CD4-positive, alpha-beta memory T cell (primary cell): ENCODE measurements at regions not wholly inside any gene's neighbourhood (a gene's known extent, or its start where the extent isn't known, plus 50 kb on each side); places are given as distances from the start of the nearest gene placed in this dataset.

ENCODE experiments used
- CTCF ChIA-PET: fragments of 350-600 bp; sonication (Branson Sonifier 250); formaldehyde crosslinking; loops from one replicate; lab custom pipeline; 2021; ENCODE audit warnings: inconsistent platforms; ENCODE audit not compliant: partially characterized antibody; lab: Charles Lee
- POLR2A ChIA-PET: fragments of 350-600 bp; sonication (Branson Sonifier 250); formaldehyde crosslinking; loops from one replicate; lab custom pipeline; 2021; ENCODE audit not compliant: partially characterized antibody; lab: Charles Lee
- DNase-seq, 5 donors: peaks; one replicate each; pipeline versions ENCODE4 v3.0.0 to v3.0.0-alpha.2; 2020 to 2022; ENCODE audit warnings: mixed read lengths in 1 of 5
- H3K27ac ChIP-seq: one replicate; pipeline ENCODE4 v1.7.0; 2013; ENCODE audit warnings: low read depth, low read length
- H3K27me3 ChIP-seq: 2 replicates; pipeline ENCODE4 v1.7.0; 2013; ENCODE audit warnings: mild to moderate bottlenecking, low read length, moderate library complexity; ENCODE audit not compliant: insufficient read depth
- H3K36me3 ChIP-seq: 2 replicates; pipeline ENCODE4 v1.7.0; 2013; ENCODE audit warnings: mild to moderate bottlenecking, low read length, moderate library complexity; ENCODE audit not compliant: insufficient read depth
- H3K4me1 ChIP-seq: 2 replicates; pipeline ENCODE4 v1.7.0; 2013; ENCODE audit warnings: mild to moderate bottlenecking, low read length, moderate library complexity; ENCODE audit not compliant: insufficient read depth
- H3K4me3 ChIP-seq, 2 donors: one replicate each; pipeline ENCODE4 v1.7.0; 2013; ENCODE audit warnings: low read length in 2 of 2, mild to moderate bottlenecking in 1 of 2
- H3K9me3 ChIP-seq, 2 donors: one replicate each; pipeline ENCODE4 v1.7.0; 2013; ENCODE audit warnings: low read length in 2 of 2, control low read depth in 1 of 2; ENCODE audit not compliant: control insufficient read depth in 1 of 2
- H3K27ac Mint-ChIP-seq, 7 donors: one replicate each; pipeline ENCODE4 v1.8.0; 2020 to 2021; ENCODE audit warnings: mixed read lengths in 7 of 7, mild to moderate bottlenecking in 6 of 7, inconsistent platforms in 3 of 7, moderate library complexity in 3 of 7
- H3K27me3 Mint-ChIP-seq, 2 donors: one replicate each; pipeline ENCODE4 v1.8.0; 2020 to 2021; ENCODE audit warnings: mixed read lengths in 2 of 2
- H3K36me3 Mint-ChIP-seq, 2 donors: one replicate each; pipeline ENCODE4 v1.8.0; 2020 to 2021; ENCODE audit warnings: mixed read lengths in 2 of 2, inconsistent platforms in 1 of 2, mild to moderate bottlenecking in 1 of 2
- H3K4me1 Mint-ChIP-seq, 4 donors: one replicate each; pipeline ENCODE4 v1.8.0; 2020 to 2021; ENCODE audit warnings: mixed read lengths in 4 of 4, mild to moderate bottlenecking in 1 of 4
- H3K4me3 Mint-ChIP-seq, 8 donors: one replicate each; pipeline ENCODE4 v1.8.0; 2020 to 2021; ENCODE audit warnings: mixed read lengths in 8 of 8, mild to moderate bottlenecking in 7 of 8, moderate library complexity in 6 of 8, inconsistent platforms in 3 of 8
- H3K9me3 Mint-ChIP-seq, 8 donors: one replicate each; pipeline ENCODE4 v1.8.0; 2020 to 2021; ENCODE audit warnings: mixed read lengths in 8 of 8, mild to moderate bottlenecking in 5 of 8, inconsistent platforms in 3 of 8, moderate library complexity in 1 of 8
- intact Hi-C: fragments of 100-400 bp; cut with micrococcal nuclease; formaldehyde crosslinking; loops from one replicate; pipeline ENCODE4 v1.15.1; 2023

GRCh38 chr1:96049759-96050409, 671.7 kb upstream of the PTBP2 start:
- no peak overlapping the region for H3K27ac ChIP-seq
- H3K4me3 ChIP-seq, result no peak overlapping the region
- ChIA-PET POLR2A (no interaction called here), CTCF (no interaction called here)
- no peaks in the 10 kb centered on the region for H3K27me3 ChIP-seq
- intact Hi-C loops, result no loop called here
- Mint-ChIP-seq H3K4me3 (no peak overlapping the region), H3K4me1 (no peaks in the 10 kb centered on the region), H3K36me3 (no peaks in the 10 kb centered on the region), H3K9me3 (peaks cover 0 to 17% (median 6%) of the 10 kb centered on the region in 8 donors), H3K27ac (no peak overlapping the region), H3K27me3 (no peaks in the 10 kb centered on the region)
- H3K4me1 ChIP-seq, result no peaks in the 10 kb centered on the region
- H3K9me3 ChIP-seq, result no peaks in the 10 kb centered on the region
- DNase-seq, result no peak
- H3K36me3 ChIP-seq, result no peaks in the 10 kb centered on the region

GRCh38 chr1:96059276-96059675, 662.3 kb upstream of the PTBP2 start:
- no peaks in the 10 kb centered on the region for H3K4me1 Mint-ChIP-seq
- H3K4me3 Mint-ChIP-seq, result no peak overlapping the region

GRCh38 chr1:96059736-96060135, 661.8 kb upstream of the PTBP2 start:
- Histone ChIP-seq H3K27me3 (no peaks in the 10 kb centered on the region), H3K4me1 (no peaks in the 10 kb centered on the region), H3K27ac (no peak overlapping the region), H3K9me3 (no peaks in the 10 kb centered on the region), H3K36me3 (no peaks in the 10 kb centered on the region), H3K4me3 (no peak overlapping the region)
- no peak overlapping the region for H3K27ac Mint-ChIP-seq
- no peaks in the 10 kb centered on the region for H3K27me3 Mint-ChIP-seq
- DNase-seq, result no peak
- intact Hi-C loops, result no loop called here
- peaks cover 0 to 1% of the 10 kb centered on the region in 2 donors for H3K36me3 Mint-ChIP-seq
- ChIA-PET POLR2A (no interaction called here), CTCF (no interaction called here)
- peaks cover 0 to 9% (median 6%) of the 10 kb centered on the region in 8 donors for H3K9me3 Mint-ChIP-seq
- no peaks in the 10 kb centered on the region for H3K4me1 Mint-ChIP-seq
- H3K4me3 Mint-ChIP-seq, result no peak overlapping the region

More at GRCh38 chr1:96059276-96059675, 662.3 kb upstream of the PTBP2 start:
- ChIA-PET POLR2A (no interaction called here), CTCF (no interaction called here)
- intact Hi-C loops, result no loop called here
- Mint-ChIP-seq H3K36me3 (peaks cover 0 to 1% of the 10 kb centered on the region in 2 donors), H3K27ac (no peak overlapping the region), H3K27me3 (no peaks in the 10 kb centered on the region), H3K9me3 (peaks cover 0 to 12% (median 7%) of the 10 kb centered on the region in 8 donors)
- no peak overlapping the region for H3K4me3 ChIP-seq
- H3K9me3 ChIP-seq, result no peaks in the 10 kb centered on the region
- no peak for DNase-seq
- H3K27ac ChIP-seq, result no peak overlapping the region
- no peaks in the 10 kb centered on the region for H3K4me1 ChIP-seq
- no peaks in the 10 kb centered on the region for H3K36me3 ChIP-seq
- no peaks in the 10 kb centered on the region for H3K27me3 ChIP-seq

GRCh38 chr1:96060621-96061020, 661.0 kb upstream of the PTBP2 start:
- Histone ChIP-seq H3K4me1 (no peaks in the 10 kb centered on the region), H3K9me3 (no peaks in the 10 kb centered on the region), H3K4me3 (no peak overlapping the region), H3K27ac (no peak overlapping the region), H3K36me3 (no peaks in the 10 kb centered on the region), H3K27me3 (no peaks in the 10 kb centered on the region)
- Mint-ChIP-seq H3K27me3 (no peaks in the 10 kb centered on the region), H3K9me3 (peaks cover 0 to 9% (median 5%) of the 10 kb centered on the region in 8 donors), H3K36me3 (peaks cover 0 to 1% of the 10 kb centered on the region in 2 donors), H3K4me1 (no peaks in the 10 kb centered on the region), H3K27ac (no peak overlapping the region), H3K4me3 (no peak overlapping the region)
- DNase-seq, result no peak
- CTCF ChIA-PET, result no interaction called here
- intact Hi-C loops, result no loop called here
- POLR2A ChIA-PET, result no interaction called here

- Mint-ChIP-seq H3K27me3 (no peaks in the 10 kb centered on the region), H3K27ac (no peak overlapping the region), H3K36me3 (no peaks in the 10 kb centered on the region), H3K4me3 (no peak overlapping the region), H3K4me1 (no peaks in the 10 kb centered on the region), H3K9me3 (peaks cover 0 to 8% (median 3%) of the 10 kb centered on the region in 8 donors)
- H3K27me3 ChIP-seq, result no peaks in the 10 kb centered on the region
- intact Hi-C loops, result no loop called here
- H3K36me3 ChIP-seq, result no peaks in the 10 kb centered on the region
- DNase-seq, result no peak
- H3K4me3 ChIP-seq, result no peak overlapping the region
- no peaks in the 10 kb centered on the region for H3K9me3 ChIP-seq
- ChIA-PET CTCF (no interaction called here), POLR2A (no interaction called here)
- no peak overlapping the region for H3K27ac ChIP-seq
- no peaks in the 10 kb centered on the region for H3K4me1 ChIP-seq
Measured at GRCh38 chr1:96072021-96072420, 649.6 kb upstream of the PTBP2 start.

GRCh38 chr1:96073100-96073499, 648.5 kb upstream of the PTBP2 start:
- no peaks in the 10 kb centered on the region for H3K4me1 Mint-ChIP-seq
- no peaks in the 10 kb centered on the region for H3K27me3 Mint-ChIP-seq
- no peaks in the 10 kb centered on the region for H3K36me3 Mint-ChIP-seq
- H3K4me3 ChIP-seq, result no peak overlapping the region
- H3K27me3 ChIP-seq, result no peaks in the 10 kb centered on the region
- intact Hi-C loops, result no loop called here
- H3K4me1 ChIP-seq, result no peaks in the 10 kb centered on the region
- H3K4me3 Mint-ChIP-seq, result no peak overlapping the region
- no peaks in the 10 kb centered on the region for H3K9me3 ChIP-seq
- ChIA-PET POLR2A (no interaction called here), CTCF (no interaction called here)
- peaks cover 0 to 8% (median 3%) of the 10 kb centered on the region in 8 donors for H3K9me3 Mint-ChIP-seq
- no peak overlapping the region for H3K27ac Mint-ChIP-seq
- no peaks in the 10 kb centered on the region for H3K36me3 ChIP-seq
- no peak for DNase-seq
- no peak overlapping the region for H3K27ac ChIP-seq

- POLR2A ChIA-PET, result no interaction called here
- DNase-seq, result no peak
- Histone ChIP-seq H3K36me3 (no peaks in the 10 kb centered on the region), H3K27me3 (no peaks in the 10 kb centered on the region), H3K4me3 (no peak overlapping the region), H3K4me1 (no peaks in the 10 kb centered on the region), H3K27ac (no peak overlapping the region), H3K9me3 (no peaks in the 10 kb centered on the region)
- no peaks in the 10 kb centered on the region for H3K4me1 Mint-ChIP-seq
- H3K9me3 Mint-ChIP-seq, result peaks cover 0 to 6% (median 2%) of the 10 kb centered on the region in 8 donors
- intact Hi-C loops, result no loop called here
- H3K27me3 Mint-ChIP-seq, result no peaks in the 10 kb centered on the region
- CTCF ChIA-PET, result no interaction called here
- H3K4me3 Mint-ChIP-seq, result no peak overlapping the region
- no peaks in the 10 kb centered on the region for H3K36me3 Mint-ChIP-seq
- no peak overlapping the region for H3K27ac Mint-ChIP-seq
Measured at GRCh38 chr1:96074422-96074821, 647.2 kb upstream of the PTBP2 start.
